ENCODE measurements at regions not wholly inside any gene's neighbourhood (a gene's known extent, or its start where the extent isn't known, plus 50 kb on each side); places are given as distances from the start of the nearest gene placed in this dataset.

DNA sequence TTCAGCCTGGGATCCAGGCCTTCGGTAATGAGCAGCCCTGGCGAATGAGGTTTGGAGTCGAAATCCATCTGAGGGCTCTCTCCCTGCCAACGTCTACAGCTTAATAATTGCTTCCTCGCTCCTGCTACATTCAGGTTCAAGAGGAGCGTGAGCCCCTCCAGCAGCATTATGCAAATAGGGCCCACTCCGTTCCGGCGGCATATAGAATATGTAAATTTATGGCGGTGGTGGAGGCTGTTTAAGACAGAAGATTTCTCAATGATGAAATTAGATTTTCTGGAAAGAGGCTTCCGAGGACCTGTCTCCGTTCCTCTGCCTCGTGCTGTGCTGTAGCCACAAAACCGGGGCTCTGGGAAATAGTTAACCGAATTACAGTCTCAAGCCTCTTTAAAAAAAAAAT is 402.8 kb downstream of the MIAT start:
- TF ChIP-seq, protein P1, sequence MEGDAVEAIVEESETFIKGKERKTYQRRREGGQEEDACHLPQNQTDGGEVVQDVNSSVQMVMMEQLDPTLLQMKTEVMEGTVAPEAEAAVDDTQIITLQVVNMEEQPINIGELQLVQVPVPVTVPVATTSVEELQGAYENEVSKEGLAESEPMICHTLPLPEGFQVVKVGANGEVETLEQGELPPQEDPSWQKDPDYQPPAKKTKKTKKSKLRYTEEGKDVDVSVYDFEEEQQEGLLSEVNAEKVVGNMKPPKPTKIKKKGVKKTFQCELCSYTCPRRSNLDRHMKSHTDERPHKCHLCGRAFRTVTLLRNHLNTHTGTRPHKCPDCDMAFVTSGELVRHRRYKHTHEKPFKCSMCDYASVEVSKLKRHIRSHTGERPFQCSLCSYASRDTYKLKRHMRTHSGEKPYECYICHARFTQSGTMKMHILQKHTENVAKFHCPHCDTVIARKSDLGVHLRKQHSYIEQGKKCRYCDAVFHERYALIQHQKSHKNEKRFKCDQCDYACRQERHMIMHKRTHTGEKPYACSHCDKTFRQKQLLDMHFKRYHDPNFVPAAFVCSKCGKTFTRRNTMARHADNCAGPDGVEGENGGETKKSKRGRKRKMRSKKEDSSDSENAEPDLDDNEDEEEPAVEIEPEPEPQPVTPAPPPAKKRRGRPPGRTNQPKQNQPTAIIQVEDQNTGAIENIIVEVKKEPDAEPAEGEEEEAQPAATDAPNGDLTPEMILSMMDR (IDR thresholded peaks at IDR 0.05; ENCODE audit: insufficient read depth, low read depth, low read length) = no peak
- TF ChIP-seq EZH2 (IDR thresholded peaks at IDR 0.05; ENCODE audit: insufficient read depth, low read length) = no peak

Measured in astrocyte (in vitro differentiated cells and primary cell).